Jurkat, Clone E6-1 (cell line): ENCODE measurements at regions not wholly inside any gene's neighbourhood (a gene's known extent, or its start where the extent isn't known, plus 50 kb on each side); places are given as distances from the start of the nearest gene placed in this dataset.

Experiments
- DNase-seq: peaks from one replicate; pipeline ENCODE4 v3.0.0-alpha.2; 2011; ENCODE audit warnings: low read depth, low spot score
- H3K4me3 ChIP-seq: 2 replicates; pipeline ENCODE4 v1.5.1; 2011; ENCODE audit warnings: mild to moderate bottlenecking, low read length, control low read depth, moderate library complexity

GRCh38 chr12:89977405-89978085 is 268.9 kb upstream of the ATP2B1 start:
- H3K4me3 ChIP-seq, result no peak overlapping the region
- DNase-seq, result no peak

GRCh38 chr12:89976866-89977265 is 268.2 kb upstream of the ATP2B1 start:
- no peak overlapping the region for H3K4me3 ChIP-seq
- DNase-seq, result no peak

GRCh38 chr12:89975574-89975973 is 266.9 kb upstream of the ATP2B1 start:
- DNase-seq, result no peak
- no peak overlapping the region for H3K4me3 ChIP-seq

- H3K4me3 ChIP-seq, result no peak overlapping the region
- no peak for DNase-seq
Measured at GRCh38 chr12:89971880-89972279, 263.2 kb upstream of the ATP2B1 start.

GRCh38 chr12:89970722-89971121 is 262.1 kb upstream of the ATP2B1 start:
- no peak overlapping the region for H3K4me3 ChIP-seq
- no peak for DNase-seq

GRCh38 chr12:89969093-89969492 is 260.5 kb upstream of the ATP2B1 start:
- DNase-seq, result no peak
- no peak overlapping the region for H3K4me3 ChIP-seq

GRCh38 chr12:89968151-89968700 is 259.6 kb upstream of the ATP2B1 start:
- no peak overlapping the region for H3K4me3 ChIP-seq
- no peak for DNase-seq

GRCh38 chr12:89966495-89967240 is 258.0 kb upstream of the ATP2B1 start:
- no peak overlapping the region for H3K4me3 ChIP-seq

GRCh38 chr12:89965993-89966392 is 257.4 kb upstream of the ATP2B1 start:
- DNase-seq, result no peak
- no peak overlapping the region for H3K4me3 ChIP-seq

More at GRCh38 chr12:89966495-89967240, 258.0 kb upstream of the ATP2B1 start:
- no peak for DNase-seq

GRCh38 chr12:89962648-89963047 is 254.0 kb upstream of the ATP2B1 start:
- DNase-seq, result no peak
- no peak overlapping the region for H3K4me3 ChIP-seq

- no peak for DNase-seq
- H3K4me3 ChIP-seq, result no peak overlapping the region
Measured at GRCh38 chr12:89960607-89961394, 252.2 kb upstream of the ATP2B1 start.

- DNase-seq, result no peak
- no peak overlapping the region for H3K4me3 ChIP-seq
Measured at GRCh38 chr12:89960011-89960507, 251.4 kb upstream of the ATP2B1 start.

- no peak overlapping the region for H3K4me3 ChIP-seq
- no peak for DNase-seq
Measured at GRCh38 chr12:89959179-89959578, 250.5 kb upstream of the ATP2B1 start.

GRCh38 chr12:89954259-89954658 is 245.6 kb upstream of the ATP2B1 start:
- no peak for DNase-seq

GRCh38 chr12:89951694-89952060 is 243.0 kb upstream of the ATP2B1 start:
- DNase-seq, result no peak
- no peak overlapping the region for H3K4me3 ChIP-seq

More at GRCh38 chr12:89954259-89954658, 245.6 kb upstream of the ATP2B1 start:
- no peak overlapping the region for H3K4me3 ChIP-seq

- DNase-seq, result no peak
- H3K4me3 ChIP-seq, result no peak overlapping the region
Measured at GRCh38 chr12:89951050-89951693, 242.5 kb upstream of the ATP2B1 start.

- no peak overlapping the region for H3K4me3 ChIP-seq
- no peak for DNase-seq
Measured at GRCh38 chr12:89950421-89950820, 241.8 kb upstream of the ATP2B1 start.

- no peak overlapping the region for H3K4me3 ChIP-seq
- peak; percentile 42 for DNase-seq
Measured at GRCh38 chr12:89949457-89950195, 241.0 kb upstream of the ATP2B1 start.
